22Rv1 (cell line): ENCODE measurements at regions not wholly inside any gene's neighbourhood (a gene's known extent, or its start where the extent isn't known, plus 50 kb on each side); places are given as distances from the start of the nearest gene placed in this dataset.

Source experiments
- ZFX ChIP-seq: fragments of 450-650 bp; IDR thresholded peaks from 2 replicates; pipeline ENCODE4 v1.6.1; 2017; ENCODE audit warnings: antibody characterized with exemption, borderline replicate concordance
- TF ChIP-seq, protein P1 (sequence below): fragments of 450-650 bp; IDR thresholded peaks from 2 replicates; pipeline ENCODE4 v1.5.1; 2017; ENCODE audit warnings: mild to moderate bottlenecking

DNA sequence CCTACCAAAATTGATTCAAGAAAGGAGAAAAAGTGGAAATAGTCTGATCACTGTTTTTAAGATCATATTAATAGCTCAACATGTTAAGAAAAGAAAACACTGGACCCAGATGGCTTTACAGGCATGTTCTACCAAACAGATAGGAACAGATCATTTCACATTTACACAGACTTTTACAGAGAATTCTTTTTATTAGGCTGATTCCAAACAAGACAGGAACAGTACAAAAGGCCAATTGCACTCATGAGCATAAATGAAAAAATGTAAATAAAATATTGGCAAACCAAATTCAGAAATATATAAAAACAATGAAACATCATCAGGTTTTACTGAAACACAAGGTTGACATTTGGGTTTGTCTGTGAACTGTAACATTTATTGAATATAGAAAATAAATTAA is 106.5 kb downstream of the WNT5A start:
- TF ChIP-seq, protein P1, sequence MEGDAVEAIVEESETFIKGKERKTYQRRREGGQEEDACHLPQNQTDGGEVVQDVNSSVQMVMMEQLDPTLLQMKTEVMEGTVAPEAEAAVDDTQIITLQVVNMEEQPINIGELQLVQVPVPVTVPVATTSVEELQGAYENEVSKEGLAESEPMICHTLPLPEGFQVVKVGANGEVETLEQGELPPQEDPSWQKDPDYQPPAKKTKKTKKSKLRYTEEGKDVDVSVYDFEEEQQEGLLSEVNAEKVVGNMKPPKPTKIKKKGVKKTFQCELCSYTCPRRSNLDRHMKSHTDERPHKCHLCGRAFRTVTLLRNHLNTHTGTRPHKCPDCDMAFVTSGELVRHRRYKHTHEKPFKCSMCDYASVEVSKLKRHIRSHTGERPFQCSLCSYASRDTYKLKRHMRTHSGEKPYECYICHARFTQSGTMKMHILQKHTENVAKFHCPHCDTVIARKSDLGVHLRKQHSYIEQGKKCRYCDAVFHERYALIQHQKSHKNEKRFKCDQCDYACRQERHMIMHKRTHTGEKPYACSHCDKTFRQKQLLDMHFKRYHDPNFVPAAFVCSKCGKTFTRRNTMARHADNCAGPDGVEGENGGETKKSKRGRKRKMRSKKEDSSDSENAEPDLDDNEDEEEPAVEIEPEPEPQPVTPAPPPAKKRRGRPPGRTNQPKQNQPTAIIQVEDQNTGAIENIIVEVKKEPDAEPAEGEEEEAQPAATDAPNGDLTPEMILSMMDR = no peak
- TF ChIP-seq ZFX = no peak
